CD4-positive, alpha-beta T cell (primary cell): ENCODE measurements at regions not wholly inside any gene's neighbourhood (a gene's known extent, or its start where the extent isn't known, plus 50 kb on each side); places are given as distances from the start of the nearest gene placed in this dataset.

ENCODE experiments used
- ATAC-seq: fragments of 200-7000 bp; cut with Tn5 transposase; one replicate; pipeline ENCODE4 v1.10.0; 2022; ENCODE audit warnings: mild to moderate bottlenecking; ENCODE audit not compliant: poor library complexity
- CTCF ChIA-PET: fragments of 350-600 bp; sonication (Branson Sonifier 250); formaldehyde crosslinking; loops from one replicate; lab custom pipeline; 2021; ENCODE audit warnings: antibody characterized with exemption, inconsistent platforms; lab: Charles Lee
- POLR2A ChIA-PET: fragments of 350-600 bp; sonication (Branson Sonifier 250); formaldehyde crosslinking; loops from one replicate; lab custom pipeline; 2021; ENCODE audit warnings: antibody characterized with exemption, inconsistent platforms; lab: Charles Lee
- DNase-seq, 14 experiments: peaks; one replicate each; pipeline ENCODE4 v3.0.0-alpha.2; 2013 to 2020; ENCODE audit warnings: mixed read lengths in 2 of 14
- H3K27ac ChIP-seq, 2 donors: one replicate each; pipeline versions ENCODE4 v1.5.1 to v1.7.0; 2013; ENCODE audit warnings: low read length in 2 of 2, low read depth in 1 of 2, mild to moderate bottlenecking in 1 of 2
- H3K27me3 ChIP-seq, 2 experiments: 1 replicate in 1 of 2; 2 replicates in 1 of 2; pipeline versions ENCODE4 v1.6.1 to v1.7.0; 2013; ENCODE audit warnings: low read length in 2 of 2, control low read depth in 1 of 2, mild to moderate bottlenecking in 1 of 2, moderate library complexity in 1 of 2; ENCODE audit not compliant: insufficient read depth in 2 of 2, control insufficient read depth in 1 of 2
- H3K36me3 ChIP-seq: one replicate; pipeline ENCODE4 v1.6.1; 2013; ENCODE audit warnings: low read length, control low read depth; ENCODE audit not compliant: insufficient read depth
- H3K4me1 ChIP-seq: one replicate; pipeline ENCODE4 v1.6.1; 2013; ENCODE audit warnings: low read length, control low read depth; ENCODE audit not compliant: insufficient read depth
- H3K4me3 ChIP-seq: one replicate; pipeline ENCODE4 v1.5.1; 2013; ENCODE audit warnings: mild to moderate bottlenecking, low read length, moderate library complexity
- H3K9me3 ChIP-seq, 2 experiments: 1 replicate in 1 of 2; 2 replicates in 1 of 2; pipeline versions ENCODE4 v1.6.1 to v1.7.0; 2013; ENCODE audit warnings: low read length in 2 of 2, mild to moderate bottlenecking in 2 of 2, control low read depth in 1 of 2, moderate library complexity in 1 of 2; ENCODE audit not compliant: control insufficient read depth in 1 of 2, insufficient read depth in 1 of 2
- H3K27ac Mint-ChIP-seq: one replicate; pipeline ENCODE4 v1.8.0; 2020; ENCODE audit warnings: mixed read lengths
- H3K27me3 Mint-ChIP-seq: one replicate; pipeline ENCODE4 v1.8.0; 2021; ENCODE audit warnings: mixed read lengths
- H3K36me3 Mint-ChIP-seq: one replicate; pipeline ENCODE4 v1.8.0; 2021; ENCODE audit warnings: low read depth, mixed read lengths
- H3K4me1 Mint-ChIP-seq: one replicate; pipeline ENCODE4 v1.8.0; 2021; ENCODE audit warnings: low read depth, mixed read lengths
- H3K4me3 Mint-ChIP-seq: one replicate; pipeline ENCODE4 v1.8.0; 2020; ENCODE audit warnings: mild to moderate bottlenecking, mixed read lengths
- H3K9me3 Mint-ChIP-seq: one replicate; pipeline ENCODE4 v1.8.0; 2020; ENCODE audit warnings: mixed read lengths
- intact Hi-C, 2 experiments: fragments of 100-400 bp; cut with DNase I in 1 of 2; cut with micrococcal nuclease in 1 of 2; formaldehyde crosslinking; loops; one replicate each; pipeline versions ENCODE4 v1.15.1 to v1.9.0; 2023 to 2025; cut with DNase I, micrococcal nuclease
- TF ChIP-seq, protein P1 (sequence below): fragments of 200-600 bp; IDR thresholded peaks from one replicate; pipeline ENCODE4 v1.8.0; 2022; ENCODE audit warnings: antibody characterized with exemption, mild to moderate bottlenecking

DNA sequence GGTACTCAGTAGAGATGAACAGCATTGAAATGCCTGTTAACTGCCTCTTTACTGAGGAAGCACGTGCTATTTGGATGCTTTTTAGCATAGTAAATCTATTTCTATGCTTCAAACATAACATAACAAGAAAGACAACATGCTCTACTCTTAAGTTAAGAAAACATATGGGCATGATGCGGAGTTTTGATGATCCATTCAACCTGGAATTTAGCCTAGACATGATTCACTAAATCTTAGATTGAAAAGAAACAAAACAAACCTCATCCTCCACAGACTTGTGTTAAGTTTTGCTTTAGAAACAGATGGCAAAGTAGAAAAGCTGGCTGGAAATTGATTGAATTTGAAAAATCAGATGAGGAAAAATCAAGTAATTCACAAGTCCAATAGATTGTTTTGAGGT, 593.8 kb downstream of the OLFM4 start:
- no peaks in the 10 kb centered on the region for H3K36me3 Mint-ChIP-seq
- CTCF ChIA-PET = no interaction called here

DNA sequence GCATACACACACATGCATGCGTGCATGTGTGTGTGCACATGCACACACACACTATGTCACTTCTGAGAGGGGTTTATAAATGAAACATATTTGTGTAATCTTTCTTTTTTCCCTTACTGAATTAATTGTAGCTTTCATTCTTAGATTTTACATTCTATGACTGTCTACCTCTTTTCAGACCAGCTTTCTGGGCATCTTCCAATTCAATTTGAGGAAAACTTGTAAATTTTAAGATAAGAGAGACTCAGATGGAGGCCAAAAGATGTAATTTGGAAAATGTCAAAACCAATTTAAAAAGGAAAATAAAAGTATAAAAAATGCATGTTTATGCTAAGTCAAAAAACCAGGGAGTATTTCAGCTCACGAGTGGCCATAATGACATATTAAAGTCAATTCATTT, 594.5 kb downstream of the OLFM4 start:
- CTCF ChIA-PET = no interaction called here
- Mint-ChIP-seq H3K4me1 (no peaks in the 10 kb centered on the region), H3K27ac (no peak overlapping the region), H3K27me3 (no peaks in the 10 kb centered on the region), H3K9me3 (peaks cover 2% of the 10 kb centered on the region), H3K4me3 (no peak overlapping the region), H3K36me3 (no peaks in the 10 kb centered on the region)
- intact Hi-C loops = no loop called here
- Histone ChIP-seq H3K4me3 (no peak overlapping the region), H3K36me3 (no peaks in the 10 kb centered on the region), H3K9me3 (no peaks in the 10 kb centered on the region), H3K4me1 (no peaks in the 10 kb centered on the region), H3K27me3 (no peaks in the 10 kb centered on the region), H3K27ac (no peak overlapping the region)
- POLR2A ChIA-PET = no interaction called here
- DNase-seq (no peak), ATAC-seq (no peak)
- TF ChIP-seq, protein P1, sequence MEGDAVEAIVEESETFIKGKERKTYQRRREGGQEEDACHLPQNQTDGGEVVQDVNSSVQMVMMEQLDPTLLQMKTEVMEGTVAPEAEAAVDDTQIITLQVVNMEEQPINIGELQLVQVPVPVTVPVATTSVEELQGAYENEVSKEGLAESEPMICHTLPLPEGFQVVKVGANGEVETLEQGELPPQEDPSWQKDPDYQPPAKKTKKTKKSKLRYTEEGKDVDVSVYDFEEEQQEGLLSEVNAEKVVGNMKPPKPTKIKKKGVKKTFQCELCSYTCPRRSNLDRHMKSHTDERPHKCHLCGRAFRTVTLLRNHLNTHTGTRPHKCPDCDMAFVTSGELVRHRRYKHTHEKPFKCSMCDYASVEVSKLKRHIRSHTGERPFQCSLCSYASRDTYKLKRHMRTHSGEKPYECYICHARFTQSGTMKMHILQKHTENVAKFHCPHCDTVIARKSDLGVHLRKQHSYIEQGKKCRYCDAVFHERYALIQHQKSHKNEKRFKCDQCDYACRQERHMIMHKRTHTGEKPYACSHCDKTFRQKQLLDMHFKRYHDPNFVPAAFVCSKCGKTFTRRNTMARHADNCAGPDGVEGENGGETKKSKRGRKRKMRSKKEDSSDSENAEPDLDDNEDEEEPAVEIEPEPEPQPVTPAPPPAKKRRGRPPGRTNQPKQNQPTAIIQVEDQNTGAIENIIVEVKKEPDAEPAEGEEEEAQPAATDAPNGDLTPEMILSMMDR = no peak

More for the DNA sequence above, 593.8 kb downstream of the OLFM4 start:
- Mint-ChIP-seq H3K27ac (no peak overlapping the region), H3K4me3 (no peak overlapping the region), H3K27me3 (no peaks in the 10 kb centered on the region), H3K9me3 (peaks cover 2% of the 10 kb centered on the region), H3K4me1 (no peaks in the 10 kb centered on the region)
- POLR2A ChIA-PET = no interaction called here
- no peak for ATAC-seq
- intact Hi-C loops = no loop called here
- TF ChIP-seq, protein P1 = no peak
- H3K27ac ChIP-seq = no peak overlapping the region
- H3K4me1 ChIP-seq = no peaks in the 10 kb centered on the region
- no peaks in the 10 kb centered on the region for H3K9me3 ChIP-seq
- no peaks in the 10 kb centered on the region for H3K27me3 ChIP-seq
- no peak for DNase-seq
- no peak overlapping the region for H3K4me3 ChIP-seq
- no peaks in the 10 kb centered on the region for H3K36me3 ChIP-seq

DNA sequence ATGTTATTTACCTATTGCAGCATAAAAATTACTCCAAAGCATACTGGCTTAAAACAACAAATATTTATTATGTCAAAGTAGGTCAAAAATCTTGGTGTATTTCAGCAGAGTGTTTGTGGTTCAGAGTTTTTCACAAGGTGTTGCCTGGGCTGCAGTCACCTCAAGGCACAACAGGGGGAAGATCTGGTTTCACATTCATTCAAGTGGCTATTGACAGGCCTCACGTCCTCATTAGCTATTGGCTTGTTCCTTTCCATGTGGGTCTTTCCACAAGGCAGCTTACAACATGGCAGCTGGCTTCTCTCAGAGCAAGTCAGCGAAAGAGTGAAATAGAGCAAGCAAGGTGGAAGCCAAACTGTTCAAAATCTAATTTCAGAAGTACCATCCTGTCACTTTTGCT, 602.9 kb downstream of the OLFM4 start:
- Histone ChIP-seq H3K27ac (no peak overlapping the region), H3K9me3 (peaks cover 0 to 7% of the 10 kb centered on the region in 2 experiments), H3K36me3 (no peaks in the 10 kb centered on the region), H3K4me1 (no peaks in the 10 kb centered on the region), H3K4me3 (no peak overlapping the region), H3K27me3 (no peaks in the 10 kb centered on the region)
- no peaks in the 10 kb centered on the region for H3K4me1 Mint-ChIP-seq
- CTCF ChIA-PET = interaction anchor here (1.0 kb wide), 1 partner anchor 15 kb away, joined by 3 read pairs; no protein-coding TSS in a partner anchor
- no peaks in the 10 kb centered on the region for H3K36me3 Mint-ChIP-seq
- H3K27ac Mint-ChIP-seq = no peak overlapping the region
- H3K9me3 Mint-ChIP-seq = peaks cover 3% of the 10 kb centered on the region
- DNase-seq = no peak
- no peaks in the 10 kb centered on the region for H3K27me3 Mint-ChIP-seq
- H3K4me3 Mint-ChIP-seq = no peak overlapping the region
- ATAC-seq = no peak
- TF ChIP-seq, protein P1 = no peak
- intact Hi-C loops = no loop called here
- POLR2A ChIA-PET = no interaction called here
